Stimulated activated CD8-positive, alpha-beta memory T cell treated with anti-CD3 and anti-CD28 coated beads, Interleukin-15, amount 100 ng/mL, for 48 hours (primary cell): ENCODE measurements at regions not wholly inside any gene's neighbourhood (a gene's known extent, or its start where the extent isn't known, plus 50 kb on each side); places are given as distances from the start of the nearest gene placed in this dataset.

Experiments used
- DNase-seq, 2 donors: peaks; one replicate each; pipeline ENCODE4 v3.0.0-alpha.2; 2020; ENCODE audit warnings: low read depth in 2 of 2

DNA sequence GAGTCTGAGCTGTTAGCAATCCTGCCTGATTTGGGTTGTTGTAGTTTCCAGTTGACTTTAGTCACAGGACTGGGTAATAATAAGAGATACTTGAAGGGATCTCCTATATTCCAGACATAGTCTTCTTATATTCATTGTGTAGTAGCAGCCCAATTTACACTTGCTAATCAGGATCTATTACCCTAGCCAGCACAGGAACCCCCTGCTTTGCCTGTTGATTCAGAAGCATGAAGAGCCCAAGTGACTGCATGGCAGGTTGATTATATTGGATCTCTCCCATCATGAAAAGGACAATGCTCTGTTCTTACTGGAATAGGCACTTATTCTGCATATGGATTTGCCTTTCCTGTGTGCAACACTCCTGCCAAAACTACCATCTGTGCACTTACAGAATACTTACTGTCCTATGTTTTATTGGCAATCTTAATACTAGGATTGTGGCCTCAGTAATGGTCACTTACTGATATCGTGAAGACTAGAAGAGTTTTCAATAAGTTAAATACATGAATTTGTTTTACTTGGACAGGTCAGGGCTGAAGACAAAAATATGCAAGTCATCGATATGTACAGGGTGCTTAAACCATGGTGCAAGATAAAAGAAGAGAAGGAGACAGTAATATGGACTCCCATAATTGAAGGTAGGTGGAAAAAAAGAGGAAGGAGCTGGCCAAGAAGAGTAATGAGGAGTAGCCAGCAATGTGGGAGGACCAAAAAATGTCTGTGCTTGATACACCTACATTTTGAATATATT is 304.1 kb downstream of the MCTP2 start:
- no peak for DNase-seq

DNA sequence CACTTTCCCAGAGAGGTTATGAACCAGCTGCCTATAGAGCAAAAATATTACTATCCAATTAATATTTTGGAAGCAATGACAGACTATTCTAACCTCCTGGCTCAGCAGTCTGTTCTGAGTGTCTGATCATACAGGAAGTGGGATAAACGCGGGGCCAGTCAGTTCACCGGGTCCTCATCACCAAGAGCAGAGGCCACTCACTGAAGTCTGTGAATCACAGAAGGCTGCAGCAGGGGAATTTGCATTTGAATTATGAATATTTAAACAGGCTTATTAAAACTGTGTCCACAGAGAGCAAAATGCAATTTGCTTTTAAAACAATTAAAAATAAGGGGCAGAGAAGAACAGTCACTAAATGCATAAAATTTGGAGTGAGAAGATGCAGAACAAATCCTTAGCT is 305.2 kb downstream of the MCTP2 start:
- DNase-seq: no peak

DNA sequence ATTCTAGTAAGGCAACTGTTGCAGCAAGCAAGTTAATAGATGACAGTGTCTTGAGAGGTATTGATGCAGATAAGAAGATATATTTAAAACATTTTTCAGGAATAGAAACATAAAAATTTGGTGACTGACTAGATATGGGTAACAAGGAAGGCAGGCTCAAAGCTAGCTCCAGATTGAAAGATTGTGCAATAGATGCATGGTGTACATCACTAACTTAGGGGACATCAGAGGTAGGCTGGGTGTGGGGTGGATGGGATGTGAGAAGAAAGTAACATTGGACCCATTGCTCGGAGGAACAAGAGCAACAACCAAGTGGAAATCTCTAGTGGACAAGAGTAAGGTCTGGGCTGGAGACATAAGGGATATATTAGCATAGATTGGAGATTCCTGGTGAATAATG is 306.9 kb downstream of the MCTP2 start:
- no peak for DNase-seq

DNA sequence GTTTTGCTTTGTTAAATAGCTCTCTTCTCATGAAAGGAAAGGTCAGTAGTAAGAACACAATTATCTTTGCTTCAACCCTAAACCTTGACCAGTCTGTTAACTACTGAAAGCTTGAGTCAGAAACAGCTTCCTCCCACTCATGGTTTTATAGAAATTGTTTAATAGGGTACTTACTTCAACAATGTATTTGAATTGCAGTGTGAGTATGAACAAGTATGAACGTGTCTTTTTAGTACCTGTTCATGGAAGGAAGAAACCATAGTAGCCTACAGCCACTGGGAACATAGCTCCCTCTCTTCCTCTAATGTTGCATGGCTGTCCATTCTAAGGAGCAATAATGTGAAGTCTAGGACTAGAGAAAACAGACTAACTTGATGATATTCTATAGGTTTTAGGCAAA is 311.0 kb downstream of the MCTP2 start:
- DNase-seq: no peak

DNA sequence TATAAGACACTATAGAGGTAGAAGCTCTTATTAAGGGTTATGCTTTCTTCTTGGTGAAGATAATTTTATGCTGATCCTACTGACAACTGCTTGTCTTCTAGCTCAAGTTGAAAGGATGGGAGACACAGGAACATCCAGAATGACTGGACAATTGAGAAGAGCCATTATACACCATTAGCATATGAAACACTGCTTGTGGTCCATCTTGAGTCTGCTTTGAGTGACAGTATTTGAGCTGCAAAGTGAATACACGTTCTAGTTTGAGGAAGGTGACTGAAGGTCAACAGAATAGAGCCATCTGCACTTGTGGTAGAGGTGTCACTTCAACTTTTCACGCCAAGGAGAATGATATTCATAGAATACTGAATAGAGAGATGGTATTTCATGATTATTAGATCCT is 315.4 kb downstream of the MCTP2 start:
- no peak for DNase-seq

DNA sequence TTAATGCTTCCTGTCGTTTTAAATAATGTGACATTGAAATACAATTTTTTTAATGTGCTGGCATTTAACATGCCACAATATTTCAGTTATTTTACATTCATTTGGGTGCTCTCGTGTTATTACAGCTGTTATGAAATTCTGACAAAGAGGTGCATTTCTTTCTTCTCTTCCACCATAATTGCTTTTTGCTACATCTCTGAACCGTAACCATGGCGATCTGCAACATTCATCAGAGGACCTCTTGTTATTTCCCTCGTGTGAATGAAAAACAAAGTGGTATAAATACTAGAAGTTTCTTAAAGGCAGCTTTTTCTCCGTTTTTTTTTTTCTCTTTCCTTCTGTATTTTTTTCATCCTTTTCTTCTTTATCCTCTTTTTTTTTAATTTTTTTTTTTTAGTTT is 316.4 kb downstream of the MCTP2 start:
- DNase-seq: no peak

DNA sequence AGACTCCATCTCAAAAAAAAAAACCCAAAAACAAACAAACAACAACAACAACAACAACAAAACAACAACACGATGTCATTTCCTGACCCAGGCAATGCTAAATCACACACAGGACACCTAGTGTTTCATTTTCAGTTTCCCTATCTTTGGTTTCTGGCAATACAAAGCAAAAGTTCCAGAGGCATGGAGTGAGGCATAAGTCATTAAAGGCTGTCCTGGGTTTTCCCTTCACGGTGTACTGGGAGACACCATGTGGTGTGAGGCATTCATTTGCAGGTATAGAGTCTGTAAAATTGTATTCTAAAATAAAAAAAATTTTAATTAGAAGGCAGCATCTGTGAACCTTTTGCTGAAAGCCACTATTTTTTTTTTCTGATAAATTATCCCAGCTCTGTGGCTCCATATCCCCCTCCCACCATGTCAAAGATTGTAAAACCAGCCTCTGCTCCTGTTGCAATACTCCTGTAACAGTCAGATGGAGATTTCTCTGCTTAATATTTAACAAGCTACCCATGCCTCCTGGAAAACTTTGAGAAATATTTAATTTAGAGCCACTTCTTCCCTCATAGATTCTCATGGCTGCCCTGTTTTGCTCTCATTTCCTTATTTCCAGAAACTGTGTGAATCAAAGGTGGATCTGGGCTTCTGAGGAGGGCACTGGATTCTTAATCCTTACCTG is 324.6 kb downstream of the MCTP2 start:
- DNase-seq: no peak

DNA sequence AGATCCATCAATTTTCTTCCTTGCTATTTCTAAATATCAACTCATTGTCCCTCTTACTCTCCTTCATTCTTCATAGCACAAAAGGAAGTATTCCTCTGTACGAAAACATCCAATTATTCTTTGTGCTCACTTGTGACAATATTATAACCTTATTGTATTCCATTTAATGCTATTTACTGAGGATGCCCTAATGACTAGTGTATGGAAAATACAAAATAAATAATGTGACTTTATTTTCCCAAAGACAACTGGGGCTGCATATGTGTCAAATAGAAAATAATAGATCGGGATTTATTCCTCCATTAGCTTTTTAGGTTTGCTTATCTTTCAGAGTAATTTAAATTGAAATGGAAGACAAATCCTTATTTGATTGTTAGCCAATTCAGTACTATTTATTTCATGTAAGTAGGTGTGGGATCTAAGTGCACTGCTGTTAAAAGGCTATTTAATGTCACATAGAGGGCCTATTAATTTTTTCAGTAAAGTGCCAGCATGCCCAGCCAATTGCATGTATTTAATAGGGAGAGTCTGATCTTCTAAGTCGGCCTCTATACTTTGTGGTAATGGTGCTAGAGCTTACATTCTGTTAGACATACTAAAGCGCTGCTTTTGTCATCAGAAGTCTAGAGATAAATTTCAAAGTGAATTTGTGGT is 329.8 kb downstream of the MCTP2 start:
- DNase-seq: no peak

DNA sequence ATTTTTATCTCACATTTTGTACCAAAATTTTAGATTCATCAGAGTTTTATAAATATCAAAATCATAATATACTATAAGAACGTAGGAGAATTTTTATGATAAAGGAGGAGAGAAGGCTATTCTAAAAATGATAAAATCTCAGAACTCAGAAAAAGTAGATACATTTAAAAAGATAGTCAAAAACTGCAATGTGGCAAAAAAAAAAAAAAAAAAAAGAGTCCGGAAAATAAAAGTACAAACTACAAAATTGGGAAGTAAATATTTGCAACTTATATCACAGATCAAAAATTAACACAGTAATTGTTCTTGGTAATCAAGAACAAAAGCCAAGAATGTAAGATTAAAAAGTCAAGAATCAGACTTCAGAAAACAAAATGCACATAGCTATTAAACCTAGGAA is 332.1 kb downstream of the MCTP2 start:
- DNase-seq: no peak

DNA sequence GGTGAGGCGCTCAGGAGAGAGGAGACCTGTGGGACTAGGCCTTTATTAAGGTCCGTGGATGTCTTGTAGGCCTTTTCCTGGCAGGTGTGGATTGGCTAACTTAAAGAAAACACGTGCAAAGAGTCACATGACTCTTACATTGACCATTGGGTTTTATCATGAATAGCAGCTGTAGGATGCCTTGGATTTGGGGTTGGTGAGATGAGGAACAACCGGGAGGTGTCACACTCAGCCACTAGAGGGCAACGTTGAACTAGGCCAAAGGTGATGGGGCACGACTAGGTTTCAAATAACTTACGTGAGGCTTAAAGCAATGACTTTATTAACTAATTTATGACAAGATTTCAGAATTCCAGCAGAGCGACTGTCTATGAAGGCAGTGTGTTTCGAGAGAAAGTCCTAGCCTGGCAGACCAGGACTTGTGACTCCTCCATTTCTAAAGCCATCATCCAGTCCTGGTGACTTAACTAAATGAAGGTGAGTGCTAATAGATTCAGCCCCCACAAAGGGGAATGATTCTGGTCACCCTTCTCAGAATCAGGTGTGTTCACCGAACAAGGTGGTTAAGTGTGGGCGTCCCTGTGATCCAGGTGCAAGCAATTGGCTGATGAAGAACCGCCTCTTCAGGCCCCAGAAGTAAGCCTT is 345.6 kb downstream of the MCTP2 start:
- peak in 1 of 2 donors; percentile 16 for DNase-seq

DNA sequence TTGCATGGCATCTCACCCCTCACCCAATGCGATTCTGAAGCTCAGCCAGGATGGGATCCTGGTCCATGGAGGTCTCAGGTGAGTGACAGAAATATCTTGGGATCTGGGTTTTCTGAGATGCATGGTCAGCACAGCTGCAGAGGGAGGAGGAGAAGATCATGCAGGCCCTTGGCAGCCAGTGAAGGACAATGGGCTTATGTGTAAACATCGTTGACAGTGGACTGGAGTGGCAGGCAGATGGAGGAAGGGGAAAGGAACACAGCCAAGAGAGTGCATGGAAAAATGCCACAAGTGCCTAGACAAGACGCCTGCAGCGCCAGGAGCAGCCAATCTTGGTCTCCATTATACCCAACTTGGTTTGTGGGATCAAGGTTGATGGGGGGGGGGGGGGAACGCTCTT is 347.9 kb downstream of the MCTP2 start:
- DNase-seq: no peak

DNA sequence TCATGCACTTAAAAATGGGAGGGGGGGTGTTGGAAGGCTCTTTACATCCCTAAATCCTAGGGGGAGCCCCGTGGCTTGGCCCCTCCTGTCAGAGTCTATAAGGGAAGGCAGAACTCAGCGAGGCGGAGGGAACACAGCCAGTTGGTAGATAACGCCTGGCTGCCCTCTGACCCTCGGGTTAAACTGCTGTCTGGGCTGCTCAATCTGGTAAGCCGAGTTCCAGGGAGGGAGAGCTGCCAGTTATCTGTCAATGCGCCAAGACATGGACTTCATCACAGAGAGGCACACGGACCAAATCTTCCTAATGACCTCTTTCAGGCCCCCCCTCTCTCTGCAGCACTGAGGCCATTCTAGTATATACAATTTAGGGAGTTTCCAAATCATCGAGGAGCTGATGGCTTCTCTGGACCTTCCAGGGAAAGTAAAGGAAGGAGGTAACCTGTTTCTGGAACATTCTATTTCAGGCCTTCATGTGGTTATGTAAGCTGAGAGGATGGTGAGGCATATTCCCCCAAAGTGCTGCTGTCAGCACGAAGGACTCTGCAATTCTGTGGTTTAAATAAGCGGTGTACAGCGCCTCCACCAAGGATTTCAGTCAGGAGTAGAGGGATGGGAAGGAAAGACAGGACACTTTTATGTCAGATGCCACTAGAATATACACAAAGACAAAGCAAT is 349.0 kb downstream of the MCTP2 start:
- DNase-seq: no peak

DNA sequence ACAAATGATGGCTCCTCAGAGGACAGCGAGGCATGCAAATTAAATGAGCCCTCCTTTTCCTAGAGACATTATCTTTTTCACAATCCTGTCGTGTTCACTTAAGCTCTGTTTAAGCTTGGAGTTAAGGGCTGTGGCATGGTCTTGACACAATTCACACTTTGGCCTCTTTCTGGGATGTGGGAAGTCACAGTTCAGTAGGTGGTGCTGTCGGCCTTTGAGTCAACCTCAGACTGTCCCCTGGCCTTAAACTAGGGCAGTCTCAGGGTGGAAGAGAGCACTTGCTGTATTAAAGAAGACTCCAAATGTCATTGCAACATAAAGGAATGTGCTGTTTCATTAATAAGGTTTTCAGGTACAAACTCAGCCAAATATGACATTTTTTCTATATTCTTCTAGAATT is 351.0 kb downstream of the MCTP2 start:
- DNase-seq: peak in 1 of 2 donors; percentile 11

DNA sequence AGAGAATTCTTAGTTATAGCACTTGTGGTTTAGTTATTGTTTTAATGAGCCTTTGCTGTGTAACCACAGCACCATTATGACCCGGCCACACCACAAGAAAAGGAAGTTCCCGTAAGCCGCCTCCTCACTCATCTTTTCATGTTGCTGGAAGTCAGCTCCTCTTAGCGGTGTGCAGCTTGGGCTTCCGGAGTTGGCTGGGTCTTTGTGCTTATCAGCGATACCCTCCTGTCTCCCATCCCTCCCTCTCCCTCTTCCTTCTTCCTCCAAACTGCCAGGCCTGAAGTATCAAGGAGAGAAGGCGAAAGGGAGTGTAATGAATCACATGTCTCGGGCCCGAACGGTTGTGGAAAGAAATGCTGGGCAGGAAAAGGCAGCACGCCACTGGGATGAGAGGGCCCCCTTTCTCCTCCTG is 353.5 kb downstream of the MCTP2 start:
- peak; percentile 40 to 46 for DNase-seq

DNA sequence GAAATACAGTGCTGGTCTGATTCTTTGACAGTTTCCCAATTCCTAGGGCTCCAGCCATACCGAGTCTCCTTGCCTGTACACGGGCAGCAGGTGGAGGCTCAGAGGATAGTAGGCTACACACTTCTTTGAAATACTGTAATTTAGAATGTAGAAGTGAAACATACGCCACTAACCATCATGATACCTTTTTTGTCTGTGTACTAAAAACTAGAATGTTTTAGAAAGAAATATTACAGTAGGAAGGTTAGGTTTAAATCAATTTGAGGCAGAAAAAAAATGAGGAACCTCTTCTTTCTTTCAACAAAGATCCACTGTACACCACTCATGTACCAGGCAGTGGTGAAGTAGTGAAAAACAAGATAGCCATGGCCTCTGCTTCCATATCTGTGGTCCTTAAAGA is 354.7 kb downstream of the MCTP2 start:
- DNase-seq: no peak

DNA sequence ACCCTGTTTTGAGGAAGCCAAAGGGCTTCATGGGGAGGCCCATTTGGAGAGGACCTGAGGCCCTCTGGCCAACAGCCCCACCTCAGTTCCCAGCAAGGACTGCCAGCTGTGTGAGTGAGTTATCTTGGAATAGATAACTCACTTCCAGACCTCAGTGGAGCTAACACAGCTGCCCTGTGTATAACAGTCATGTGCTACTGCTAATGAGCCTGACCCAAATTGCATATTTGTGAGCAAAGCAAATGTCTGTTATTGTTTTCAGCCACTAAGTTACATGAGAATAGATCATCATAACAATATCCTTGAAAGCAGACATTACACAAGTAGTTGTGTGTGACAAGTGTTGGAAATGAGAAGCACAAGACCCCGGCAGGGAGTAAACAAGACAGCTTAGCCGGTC is 355.8 kb downstream of the MCTP2 start:
- no peak for DNase-seq

DNA sequence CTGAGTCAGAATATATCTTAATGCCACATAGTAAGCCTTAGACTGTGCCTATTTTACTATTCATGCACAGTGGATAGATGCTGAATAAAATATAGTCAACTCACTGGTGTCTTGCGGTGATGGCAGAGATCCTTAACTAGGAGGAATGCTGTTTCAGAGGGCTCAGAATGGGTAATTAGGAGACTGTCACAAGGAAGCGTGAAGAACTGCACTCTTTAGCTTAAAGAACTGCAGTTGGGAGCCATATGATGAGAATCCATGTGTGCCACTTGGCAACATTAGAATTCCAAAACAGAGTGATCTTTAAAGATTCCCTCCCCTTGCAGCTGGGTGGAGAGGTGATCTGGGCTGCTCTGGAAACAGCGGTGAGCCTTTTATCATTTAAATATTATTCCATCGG is 357.6 kb downstream of the MCTP2 start:
- no peak for DNase-seq

DNA sequence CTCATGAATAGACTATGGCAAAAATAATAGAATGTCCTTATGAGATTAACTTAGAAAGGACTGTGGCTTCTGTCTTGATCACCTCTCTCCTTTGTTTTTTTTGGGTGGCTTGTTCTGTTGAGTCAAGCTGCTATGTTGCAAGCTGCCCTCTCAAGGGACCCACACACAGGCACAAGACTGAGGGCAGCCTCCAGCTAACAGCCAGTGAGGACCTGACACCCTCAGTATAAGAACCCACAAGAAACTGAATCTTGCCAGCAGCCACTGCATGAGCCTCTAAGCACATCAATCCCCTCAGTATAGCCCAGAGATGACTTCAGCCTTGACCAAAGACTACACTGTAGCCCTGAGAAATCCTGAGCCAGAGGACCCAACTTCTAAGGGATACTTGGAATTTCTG is 361.1 kb downstream of the MCTP2 start:
- no peak for DNase-seq

DNA sequence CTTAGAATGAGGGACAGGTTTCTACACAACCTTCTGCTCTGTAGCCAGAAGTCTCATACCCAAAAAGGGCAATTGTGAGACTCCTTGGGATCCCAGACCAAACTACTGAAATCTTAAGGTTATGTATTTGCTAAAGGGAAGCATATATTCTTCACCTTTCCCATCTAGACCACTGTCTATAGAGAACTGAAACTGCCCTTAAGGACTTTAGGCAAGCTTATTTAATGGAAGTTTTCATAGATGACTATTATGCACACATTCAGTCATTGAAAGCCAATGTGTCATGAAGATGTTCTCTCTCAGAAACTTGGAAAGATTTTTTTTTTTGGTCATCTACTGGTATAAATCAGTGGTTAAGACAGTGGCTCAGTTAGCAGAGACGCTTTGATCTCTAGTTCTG is 365.3 kb downstream of the MCTP2 start:
- DNase-seq: no peak

DNA sequence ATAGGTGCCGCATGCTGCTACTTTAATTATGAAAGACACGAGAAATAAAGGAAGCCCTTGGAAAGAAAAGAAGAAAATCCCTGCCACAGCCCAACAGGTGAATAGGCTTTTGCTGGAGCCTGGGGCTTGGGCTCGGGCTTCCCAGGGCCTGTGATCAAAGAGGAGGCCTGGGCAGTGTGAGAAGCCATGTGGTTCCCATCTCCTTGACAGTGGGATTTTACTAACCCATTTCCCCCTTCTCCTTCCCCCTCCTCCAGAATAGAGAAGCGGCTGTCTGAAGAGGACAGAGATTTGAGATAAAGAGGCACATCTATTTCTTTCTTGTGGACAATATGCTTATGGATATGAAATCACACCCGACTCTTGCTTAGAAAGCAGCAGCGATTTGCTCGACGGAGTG is 369.1 kb downstream of the MCTP2 start:
- DNase-seq: no peak

DNA sequence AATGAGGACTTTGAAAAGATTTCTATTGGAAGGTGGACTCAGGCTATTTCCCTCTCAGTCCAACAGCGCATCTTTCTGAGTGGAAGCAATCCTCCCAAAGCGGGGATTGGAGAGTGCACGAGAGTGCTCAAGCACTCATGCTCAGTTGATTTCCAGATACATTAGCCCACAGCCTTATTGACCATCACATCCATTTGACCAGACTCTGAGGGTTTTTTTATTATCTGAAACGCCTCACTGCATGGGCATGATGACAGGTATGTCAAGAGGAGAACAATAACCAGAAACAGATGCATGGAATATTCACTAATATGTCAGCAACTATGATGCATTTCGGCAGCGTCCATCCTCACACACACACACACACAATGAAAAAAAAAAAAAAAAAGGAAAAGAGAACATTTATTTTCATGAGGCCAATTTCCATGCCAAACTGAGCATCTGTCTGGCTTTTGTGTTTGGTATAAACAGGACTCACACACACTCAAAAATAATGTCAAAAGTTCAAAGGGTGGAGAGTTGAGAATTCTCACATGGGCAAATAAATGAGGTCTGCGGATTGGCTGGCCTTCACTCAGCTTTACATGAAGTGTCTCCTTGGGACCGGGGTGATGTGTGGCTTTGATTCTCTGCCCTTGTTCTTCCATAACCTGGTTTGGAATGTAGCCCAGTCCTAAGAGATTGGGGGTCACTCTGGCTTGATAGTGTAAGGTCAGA is 371.6 kb downstream of the MCTP2 start:
- DNase-seq: no peak
